AG10803 (cell line): ENCODE measurements at regions not wholly inside any gene's neighbourhood (a gene's known extent, or its start where the extent isn't known, plus 50 kb on each side); places are given as distances from the start of the nearest gene placed in this dataset.
A peak's percentile ranks its signal among the peaks of the same experiment; 100 is the strongest.

ENCODE experiments used
- DNase-seq: peaks from one replicate; pipeline ENCODE4 v3.0.0; 2010; ENCODE audit warnings: low read depth
- H3K4me3 ChIP-seq: 2 replicates; pipeline ENCODE4 v1.5.1; 2011; ENCODE audit warnings: mild to moderate bottlenecking, low read length, control low read depth
- CTCF ChIP-seq: conservative IDR thresholded peaks from 2 replicates; pipeline ENCODE4 v1.5.1; 2011; ENCODE audit warnings: mild to moderate bottlenecking, low read length, control low read depth, inconsistent platforms

- no peak for TF ChIP-seq CTCF
- H3K4me3 ChIP-seq: no peak overlapping the region
- peak; percentile 84 for DNase-seq
These were observed 82.8 kb downstream of the PLXNA1 start for GRCh38 chr3:127065561-127066290.

GRCh38 chr3:127066635-127067034, 83.7 kb downstream of the PLXNA1 start:
- H3K4me3 ChIP-seq: no peak overlapping the region
- no peak for DNase-seq
- no peak for TF ChIP-seq CTCF

GRCh38 chr3:127067116-127067910, 84.4 kb downstream of the PLXNA1 start:
- no peak overlapping the region for H3K4me3 ChIP-seq
- TF ChIP-seq CTCF: no peak
- DNase-seq: no peak

GRCh38 chr3:127068111-127068810, 85.3 kb downstream of the PLXNA1 start:
- TF ChIP-seq CTCF: no peak
- H3K4me3 ChIP-seq: no peak overlapping the region
- no peak for DNase-seq

- no peak for DNase-seq
- no peak for TF ChIP-seq CTCF
- no peak overlapping the region for H3K4me3 ChIP-seq
These were observed 86.0 kb downstream of the PLXNA1 start for GRCh38 chr3:127068871-127069270.

GRCh38 chr3:127069814-127070440, 87.0 kb downstream of the PLXNA1 start:
- no peak for TF ChIP-seq CTCF
- no peak for DNase-seq
- H3K4me3 ChIP-seq: no peak overlapping the region
